Keratinocyte (primary cell): ENCODE measurements at regions not wholly inside any gene's neighbourhood (a gene's known extent, or its start where the extent isn't known, plus 50 kb on each side); places are given as distances from the start of the nearest gene placed in this dataset.

Source experiments
- DNase-seq: peaks from one replicate; pipeline ENCODE4 v3.0.0-alpha.2; 2011; ENCODE audit warnings: low read depth, missing footprints, low spot score
- FAIRE-seq: peaks from 2 replicates; lab custom pipeline; 2011; peaks lifted over from hg19 to GRCh38; lab: Jason Lieb, UNC
- H2AFZ ChIP-seq: 2 replicates; pipeline ENCODE4 v1.6.0; 2012; ENCODE audit warnings: low read length, control low read depth, inconsistent platforms; ENCODE audit not compliant: control insufficient read depth
- H3K27ac ChIP-seq: 2 replicates; pipeline ENCODE4 v1.5.1; 2011; ENCODE audit warnings: low read length; ENCODE audit not compliant: control insufficient read depth, insufficient read depth
- H3K27me3 ChIP-seq: 3 replicates; pipeline ENCODE4 v1.6.0; 2011; ENCODE audit warnings: low read length; ENCODE audit not compliant: control insufficient read depth, insufficient read depth; ENCODE audit errors: extremely low read depth
- H3K36me3 ChIP-seq, 2 experiments: 2 replicates in 1 of 2; 3 replicates in 1 of 2; pipeline ENCODE4 v1.5.1; 2011; ENCODE audit warnings: low read length in 2 of 2, mild to moderate bottlenecking in 1 of 2; ENCODE audit not compliant: control insufficient read depth in 2 of 2, insufficient read depth in 2 of 2; ENCODE audit errors: extremely low read depth in 1 of 2
- H3K4me1 ChIP-seq: 3 replicates; pipeline ENCODE4 v1.5.1; 2011; ENCODE audit warnings: low read length; ENCODE audit not compliant: control insufficient read depth, insufficient read depth; ENCODE audit errors: extremely low read depth
- H3K4me2 ChIP-seq: 3 replicates; pipeline ENCODE4 v1.6.0; 2011; ENCODE audit warnings: low read depth, low read length; ENCODE audit not compliant: control insufficient read depth, insufficient read depth; ENCODE audit errors: extremely low read depth
- H3K4me3 ChIP-seq, 3 experiments: fragments of 200-600 bp in 1 of 3; sonication (generic) in 1 of 3; 2 replicates in 2 of 3; 3 replicates in 1 of 3; pipeline ENCODE4 v1.5.1; 2011 to 2016; ENCODE audit warnings: low read length in 3 of 3, mild to moderate bottlenecking in 3 of 3, control low read depth in 2 of 3, inconsistent platforms in 1 of 3, low read depth in 1 of 3, mixed read lengths in 1 of 3, mixed run types in 1 of 3, moderate library complexity in 1 of 3; ENCODE audit not compliant: control insufficient read depth in 2 of 3, insufficient read depth in 2 of 3; ENCODE audit errors: extremely low read depth in 1 of 3
- H3K79me2 ChIP-seq: 2 replicates; pipeline ENCODE4 v1.6.0; 2012; ENCODE audit warnings: low read length; ENCODE audit not compliant: control insufficient read depth, insufficient read depth
- H3K9ac ChIP-seq: 3 replicates; pipeline ENCODE4 v1.6.0; 2011; ENCODE audit warnings: low read length; ENCODE audit not compliant: control insufficient read depth, insufficient read depth; ENCODE audit errors: extremely low read depth
- H3K9me1 ChIP-seq: 3 replicates; pipeline ENCODE4 v1.6.0; 2011; ENCODE audit warnings: low read length; ENCODE audit not compliant: control insufficient read depth, insufficient read depth; ENCODE audit errors: extremely low read depth
- H3K9me3 ChIP-seq: 2 replicates; pipeline ENCODE4 v1.5.1; 2012; ENCODE audit warnings: low read depth, low read length; ENCODE audit not compliant: control insufficient read depth
- H4K20me1 ChIP-seq: 3 replicates; pipeline ENCODE4 v1.6.0; 2011; ENCODE audit warnings: low read length; ENCODE audit not compliant: control insufficient read depth, insufficient read depth; ENCODE audit errors: extremely low read depth
- CTCF ChIP-seq, 3 experiments: IDR thresholded peaks in 1 of 3; conservative IDR thresholded peaks in 1 of 3; optimal IDR thresholded peaks in 1 of 3; 2 replicates in 2 of 3; 3 replicates in 1 of 3; pipeline versions ENCODE3 to v1.5.1; 2011; ENCODE audit warnings: low read length in 3 of 3, mild to moderate bottlenecking in 3 of 3, moderate library complexity in 2 of 3, control low read depth in 1 of 3, inconsistent platforms in 1 of 3; ENCODE audit not compliant: insufficient read depth in 2 of 3; ENCODE audit errors: extremely low read depth in 1 of 3
- EZH2 ChIP-seq: IDR thresholded peaks from one replicate; pipeline ENCODE4 v1.6.1; 2012; ENCODE audit warnings: inconsistent platforms, mild to moderate bottlenecking, low read length, moderate library complexity
- dilution Hi-C: fragments of 300-500 bp; cut with MboI; formaldehyde crosslinking; loops from one replicate; pipeline ENCODE4 v1.7.0; 2020; ENCODE audit warnings: low sequenced_read_pairs; ENCODE audit not compliant: extremely low pct_ligation_motif_present

GRCh38 chr6:81682858-81683620 lies 69.4 kb downstream of the TENT5A start:
- Histone ChIP-seq H3K27me3 (no peaks in the 10 kb centered on the region), H2AFZ (no peak overlapping the region), H3K9me3 (no peaks in the 10 kb centered on the region), H3K79me2 (no peaks in the 10 kb centered on the region), H3K36me3 (no peaks in the 10 kb centered on the region), H3K4me2 (no peak overlapping the region), H3K4me3 (no peak overlapping the region), H3K9ac (no peak overlapping the region), H3K4me1 (no peaks in the 10 kb centered on the region), H4K20me1 (no peaks in the 10 kb centered on the region), H3K9me1 (no peaks in the 10 kb centered on the region), H3K27ac (no peak overlapping the region)
- DNase-seq: no peak
- dilution Hi-C loops: no loop called here
- TF ChIP-seq CTCF (optimal IDR thresholded peaks at IDR 0.05 in 1 of 3, IDR thresholded peaks at IDR 0.05 in 1 of 3, conservative IDR thresholded peaks at IDR 0.05 in 1 of 3; ENCODE audit: extremely low read depth in 1 of 3, insufficient read depth in 2 of 3, low read length in 3 of 3): no peak
- no peak for TF ChIP-seq EZH2
- no peak for FAIRE-seq

- Histone ChIP-seq H3K4me3 (no peak overlapping the region), H4K20me1 (no peaks in the 10 kb centered on the region), H3K79me2 (no peaks in the 10 kb centered on the region), H3K27ac (no peak overlapping the region), H3K36me3 (no peaks in the 10 kb centered on the region), H3K9me1 (no peaks in the 10 kb centered on the region), H2AFZ (no peak overlapping the region), H3K9me3 (no peaks in the 10 kb centered on the region), H3K4me2 (no peak overlapping the region), H3K9ac (no peak overlapping the region), H3K27me3 (no peaks in the 10 kb centered on the region), H3K4me1 (no peaks in the 10 kb centered on the region)
- dilution Hi-C loops: no loop called here
- DNase-seq (no peak), FAIRE-seq (no peak)
- TF ChIP-seq EZH2: no peak
- TF ChIP-seq CTCF (optimal IDR thresholded peaks at IDR 0.05 in 1 of 3, IDR thresholded peaks at IDR 0.05 in 1 of 3, conservative IDR thresholded peaks at IDR 0.05 in 1 of 3; ENCODE audit: extremely low read depth in 1 of 3, insufficient read depth in 2 of 3, low read length in 3 of 3): no peak
These were observed 70.2 kb downstream of the TENT5A start for GRCh38 chr6:81682235-81682795.
